Stimulated activated effector memory CD8-positive, alpha-beta T cell treated with anti-CD3 and anti-CD28 coated beads, Interleukin-12 subunit alpha, Interleukin-12 subunit beta, amount 100 ng/mL, for 72 hours (primary cell): ENCODE measurements at regions not wholly inside any gene's neighbourhood (a gene's known extent, or its start where the extent isn't known, plus 50 kb on each side); places are given as distances from the start of the nearest gene placed in this dataset.

Experiments
- ATAC-seq: fragments of 150-1000 bp; cut with Tn5 transposase; 2 replicates; pipeline ENCODE4 v1.10.0; 2021
- DNase-seq, 2 donors: peaks; one replicate each; pipeline ENCODE4 v3.0.0; 2021 to 2022; ENCODE audit warnings: low spot score in 2 of 2
- H3K27ac Mint-ChIP-seq: one replicate; pipeline ENCODE4 v1.8.0; 2022; ENCODE audit warnings: mild to moderate bottlenecking, mixed read lengths
- H3K36me3 Mint-ChIP-seq: one replicate; pipeline ENCODE4 v1.8.0; 2022; ENCODE audit warnings: mild to moderate bottlenecking, mixed read lengths
- H3K4me1 Mint-ChIP-seq: one replicate; pipeline ENCODE4 v1.8.0; 2022; ENCODE audit warnings: mixed read lengths
- H3K4me3 Mint-ChIP-seq: one replicate; pipeline ENCODE4 v1.8.0; 2022; ENCODE audit warnings: mild to moderate bottlenecking, mixed read lengths
- H3K9me3 Mint-ChIP-seq: one replicate; pipeline ENCODE4 v1.8.0; 2022; ENCODE audit warnings: mixed read lengths

DNA sequence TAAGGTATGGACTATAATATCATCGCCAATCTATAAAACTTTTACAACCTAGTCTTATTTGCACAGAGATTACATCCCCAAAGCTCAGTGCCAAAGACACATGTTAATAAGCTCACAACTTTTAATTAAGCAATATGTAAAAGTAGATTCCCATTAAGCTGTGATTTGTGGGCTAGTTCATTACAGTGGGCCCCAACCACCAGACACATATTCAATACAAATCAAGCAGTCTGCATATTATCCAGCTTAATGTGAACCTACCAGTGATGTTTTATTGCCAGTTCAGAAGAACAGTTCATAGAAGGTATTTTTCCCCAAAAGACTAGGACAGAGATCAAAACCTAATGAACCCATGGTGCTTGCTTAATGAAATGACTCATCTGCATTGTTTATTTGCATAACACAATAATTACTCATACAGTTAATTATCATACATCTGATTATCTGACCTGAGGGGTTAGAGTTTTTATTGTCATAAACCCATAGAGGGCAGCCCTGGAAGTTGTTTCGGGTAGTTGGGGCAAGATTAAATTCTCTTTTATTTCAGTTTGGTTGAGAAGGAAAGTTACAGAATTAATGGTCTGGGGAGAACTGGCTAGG lies 831.0 kb downstream of the TFAP2A start:
- Mint-ChIP-seq H3K9me3 (peaks cover 15% of the 10 kb centered on the region), H3K4me1 (no peaks in the 10 kb centered on the region), H3K4me3 (no peak overlapping the region), H3K27ac (no peak overlapping the region), H3K36me3 (no peaks in the 10 kb centered on the region)
- ATAC-seq (no peak), DNase-seq (no peak)

DNA sequence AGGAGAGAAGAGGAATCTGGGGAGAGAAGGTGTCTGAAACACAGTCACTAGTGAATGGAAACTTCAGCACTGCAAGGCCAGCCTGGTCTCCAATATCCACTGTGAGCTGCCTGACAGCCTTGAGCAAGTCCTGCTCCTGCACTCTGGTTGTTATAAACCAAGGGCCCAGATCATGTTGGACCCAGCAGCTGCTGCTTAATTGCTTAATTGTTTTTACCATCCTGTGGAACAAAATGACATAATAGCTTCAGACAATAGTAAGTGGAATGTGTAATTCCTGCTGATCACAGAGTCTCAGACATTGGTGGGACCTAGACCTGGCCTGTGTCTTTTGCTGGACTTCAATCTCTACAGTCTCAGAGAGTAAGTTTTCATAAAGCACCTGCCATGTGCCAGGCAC lies 833.7 kb downstream of the TFAP2A start:
- no peaks in the 10 kb centered on the region for H3K4me1 Mint-ChIP-seq
- H3K4me3 Mint-ChIP-seq = no peak overlapping the region
- no peaks in the 10 kb centered on the region for H3K36me3 Mint-ChIP-seq
- peaks cover 10% of the 10 kb centered on the region for H3K9me3 Mint-ChIP-seq
- ATAC-seq = no peak
- H3K27ac Mint-ChIP-seq = no peak overlapping the region
- no peak for DNase-seq

DNA sequence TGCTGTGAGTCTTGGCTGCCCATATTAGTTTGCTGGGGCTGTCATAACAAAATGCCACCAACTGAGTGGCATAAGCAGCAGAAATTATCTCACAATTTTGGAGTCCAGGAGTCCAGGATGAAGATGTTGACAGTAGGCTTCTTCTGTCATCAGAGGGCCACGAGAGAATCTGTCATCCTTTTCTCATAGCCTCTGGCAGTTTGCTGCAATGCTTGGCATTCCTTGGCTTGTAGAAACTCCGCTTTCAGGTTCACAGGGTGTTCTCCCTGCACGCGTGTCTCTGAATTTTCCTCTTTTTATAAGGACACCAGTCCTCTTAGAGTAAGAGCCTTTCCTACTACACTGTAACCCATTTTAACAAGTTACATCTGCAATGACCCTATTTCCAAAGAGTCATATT lies 838.4 kb downstream of the TFAP2A start:
- H3K4me1 Mint-ChIP-seq = no peaks in the 10 kb centered on the region

DNA sequence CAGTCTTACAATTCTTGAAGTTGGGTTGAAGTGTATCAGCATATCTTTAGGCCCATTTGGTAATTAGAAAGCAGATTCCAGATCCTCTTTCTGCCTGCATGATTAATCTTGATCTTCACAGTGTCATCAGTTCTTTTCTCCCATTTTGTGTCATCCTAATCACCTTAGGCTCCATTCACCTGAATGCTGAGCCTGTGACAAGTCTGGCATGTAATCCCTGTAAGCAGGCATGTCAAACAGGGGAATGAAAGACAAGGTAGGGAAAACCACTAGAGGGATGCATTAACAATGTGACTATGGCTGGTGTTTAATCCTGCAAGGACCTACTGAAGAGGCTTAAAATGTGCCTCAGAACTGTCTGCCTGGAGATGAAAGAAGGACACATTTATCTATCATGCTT lies 848.8 kb downstream of the TFAP2A start:
- ATAC-seq (no peak), DNase-seq (no peak)
- H3K4me3 Mint-ChIP-seq = no peak overlapping the region
- no peaks in the 10 kb centered on the region for H3K36me3 Mint-ChIP-seq
- no peak overlapping the region for H3K27ac Mint-ChIP-seq
- no peaks in the 10 kb centered on the region for H3K4me1 Mint-ChIP-seq
- H3K9me3 Mint-ChIP-seq = peaks cover 5% of the 10 kb centered on the region

More for the DNA sequence above, 838.4 kb downstream of the TFAP2A start:
- ATAC-seq (no peak), DNase-seq (no peak)
- peaks cover 8% of the 10 kb centered on the region for H3K9me3 Mint-ChIP-seq
- no peak overlapping the region for H3K4me3 Mint-ChIP-seq
- H3K27ac Mint-ChIP-seq = no peak overlapping the region
- no peaks in the 10 kb centered on the region for H3K36me3 Mint-ChIP-seq

DNA sequence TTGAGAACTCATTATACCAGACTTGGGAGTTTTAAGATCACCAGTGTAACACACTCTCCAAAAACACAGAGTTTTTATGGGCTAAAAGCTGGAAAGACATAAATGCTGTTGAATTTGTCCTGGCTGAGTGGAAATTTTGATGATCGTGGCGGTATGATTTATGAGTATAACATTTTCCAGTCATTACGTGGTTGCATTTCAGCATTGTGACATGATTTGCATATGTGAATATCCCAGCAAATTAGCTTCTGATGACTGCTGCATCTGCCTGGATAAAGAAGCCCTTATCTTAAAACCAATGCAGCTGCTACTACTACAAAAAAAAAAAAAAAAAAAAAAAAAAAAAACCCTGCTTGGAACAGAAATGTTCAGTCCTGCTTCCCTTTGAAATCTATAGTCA lies 850.9 kb downstream of the TFAP2A start:
- Mint-ChIP-seq H3K4me1 (no peaks in the 10 kb centered on the region), H3K4me3 (no peak overlapping the region), H3K27ac (no peak overlapping the region), H3K36me3 (no peaks in the 10 kb centered on the region), H3K9me3 (peaks cover 11% of the 10 kb centered on the region)
- no peak for ATAC-seq
- no peak for DNase-seq

DNA sequence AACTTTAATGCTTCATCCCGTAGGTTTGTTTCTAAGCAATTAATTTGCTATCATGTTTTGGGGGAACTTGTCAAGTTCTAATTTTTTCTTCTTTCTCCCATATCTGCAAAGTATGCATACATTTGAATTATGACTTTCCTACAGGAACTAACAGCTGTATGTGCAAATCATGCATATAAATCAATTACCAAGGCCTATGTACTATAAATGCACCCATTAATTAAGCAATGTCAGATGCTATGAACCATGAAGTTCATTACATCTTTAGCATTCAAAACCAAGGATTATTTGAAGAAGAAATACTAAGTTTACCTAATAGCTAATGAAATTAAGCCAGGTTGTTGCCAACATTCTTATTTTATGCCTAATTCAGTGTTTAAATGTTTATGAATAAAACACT lies 851.3 kb downstream of the TFAP2A start:
- Mint-ChIP-seq H3K4me1 (no peaks in the 10 kb centered on the region), H3K4me3 (no peak overlapping the region), H3K9me3 (peaks cover 11% of the 10 kb centered on the region), H3K36me3 (no peaks in the 10 kb centered on the region), H3K27ac (no peak overlapping the region)
- no peak for DNase-seq
- ATAC-seq = no peak

DNA sequence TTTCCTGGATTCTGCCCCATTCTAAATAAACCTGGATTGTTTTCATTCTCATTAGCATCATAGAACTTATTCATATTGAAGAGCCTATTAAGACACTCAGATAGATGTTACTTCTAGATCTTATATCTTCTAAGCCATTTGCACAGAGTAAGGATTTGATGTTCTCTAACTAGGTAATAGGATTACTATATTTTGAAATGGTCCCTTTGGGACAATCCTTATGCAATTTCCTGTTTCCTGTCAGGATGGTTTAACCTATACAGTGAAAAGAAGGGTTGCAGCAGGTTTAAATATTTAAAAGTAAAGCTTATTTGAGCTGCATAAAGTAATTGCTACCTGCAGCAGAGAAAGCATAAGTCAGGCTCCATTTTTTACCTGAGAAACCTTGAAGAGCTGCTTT lies 860.1 kb downstream of the TFAP2A start:
- DNase-seq (no peak), ATAC-seq (no peak)
- H3K9me3 Mint-ChIP-seq = peaks cover 9% of the 10 kb centered on the region
- H3K4me3 Mint-ChIP-seq = no peak overlapping the region
- H3K27ac Mint-ChIP-seq = no peak overlapping the region
- H3K36me3 Mint-ChIP-seq = no peaks in the 10 kb centered on the region
- no peaks in the 10 kb centered on the region for H3K4me1 Mint-ChIP-seq

DNA sequence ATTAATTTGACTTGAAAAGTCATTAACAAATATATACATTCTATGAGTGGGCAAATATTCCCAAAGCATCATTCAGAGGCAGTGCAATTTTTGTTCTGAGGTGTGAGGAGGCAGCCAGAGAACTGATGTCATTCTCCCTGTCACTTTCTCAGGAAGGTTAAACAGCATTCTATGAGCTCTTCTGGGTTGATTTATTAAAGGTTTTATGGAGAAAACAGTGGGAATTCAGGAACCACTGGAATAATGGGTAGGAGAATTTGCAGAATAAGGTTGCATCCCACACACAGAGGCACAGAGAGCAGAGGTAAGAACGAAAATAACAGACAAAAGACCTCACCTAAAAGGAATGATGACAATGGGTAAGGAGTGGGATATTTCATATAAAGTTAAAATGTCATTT lies 860.6 kb downstream of the TFAP2A start:
- Mint-ChIP-seq H3K36me3 (no peaks in the 10 kb centered on the region), H3K27ac (no peak overlapping the region), H3K9me3 (peaks cover 9% of the 10 kb centered on the region), H3K4me3 (no peak overlapping the region), H3K4me1 (no peaks in the 10 kb centered on the region)
- ATAC-seq (no peak), DNase-seq (no peak)

DNA sequence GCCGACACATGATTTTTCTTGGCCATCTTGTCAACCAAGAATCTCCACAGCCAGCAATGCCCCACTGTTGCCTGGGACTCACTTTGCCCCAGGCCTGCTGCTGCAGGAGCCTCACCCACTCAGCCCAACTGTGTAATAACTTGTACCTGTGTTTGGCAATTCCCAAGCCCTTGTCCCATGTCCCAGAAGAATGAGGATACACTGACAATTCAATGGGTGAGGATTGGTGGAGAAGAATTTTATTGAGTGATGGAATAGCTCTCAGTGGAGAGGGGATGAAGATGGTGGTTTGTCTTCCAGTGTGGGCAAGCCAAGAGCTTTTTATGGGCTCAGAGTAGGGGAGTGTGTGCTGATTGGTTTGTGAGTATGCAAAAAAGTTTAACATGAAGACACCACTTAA lies 861.9 kb downstream of the TFAP2A start:
- DNase-seq = no peak
- Mint-ChIP-seq H3K9me3 (peaks cover 9% of the 10 kb centered on the region), H3K27ac (no peak overlapping the region), H3K36me3 (no peaks in the 10 kb centered on the region), H3K4me3 (no peak overlapping the region), H3K4me1 (no peaks in the 10 kb centered on the region)
- no peak for ATAC-seq

DNA sequence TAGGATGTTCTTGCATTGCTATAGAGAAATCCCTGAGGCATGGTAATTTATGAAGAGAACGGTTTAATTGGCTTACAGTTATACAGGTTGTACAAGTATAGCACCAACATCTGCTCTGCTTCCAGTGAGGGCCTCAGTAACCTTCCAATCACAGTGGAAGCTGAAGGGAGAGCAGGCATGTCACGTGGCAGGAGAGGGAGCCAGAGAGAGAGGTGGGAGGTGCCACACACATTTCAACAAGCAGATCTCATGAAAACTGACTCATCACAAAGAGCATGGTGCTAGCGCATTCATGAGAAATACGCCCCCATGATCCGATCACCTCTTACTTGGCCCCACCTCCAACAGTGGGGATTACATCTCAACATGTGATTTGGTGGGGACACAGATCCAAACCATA lies 871.2 kb downstream of the TFAP2A start:
- Mint-ChIP-seq H3K9me3 (peaks cover 3% of the 10 kb centered on the region), H3K27ac (no peak overlapping the region), H3K4me1 (no peaks in the 10 kb centered on the region), H3K36me3 (no peaks in the 10 kb centered on the region), H3K4me3 (no peak overlapping the region)
- no peak for ATAC-seq
- no peak for DNase-seq

DNA sequence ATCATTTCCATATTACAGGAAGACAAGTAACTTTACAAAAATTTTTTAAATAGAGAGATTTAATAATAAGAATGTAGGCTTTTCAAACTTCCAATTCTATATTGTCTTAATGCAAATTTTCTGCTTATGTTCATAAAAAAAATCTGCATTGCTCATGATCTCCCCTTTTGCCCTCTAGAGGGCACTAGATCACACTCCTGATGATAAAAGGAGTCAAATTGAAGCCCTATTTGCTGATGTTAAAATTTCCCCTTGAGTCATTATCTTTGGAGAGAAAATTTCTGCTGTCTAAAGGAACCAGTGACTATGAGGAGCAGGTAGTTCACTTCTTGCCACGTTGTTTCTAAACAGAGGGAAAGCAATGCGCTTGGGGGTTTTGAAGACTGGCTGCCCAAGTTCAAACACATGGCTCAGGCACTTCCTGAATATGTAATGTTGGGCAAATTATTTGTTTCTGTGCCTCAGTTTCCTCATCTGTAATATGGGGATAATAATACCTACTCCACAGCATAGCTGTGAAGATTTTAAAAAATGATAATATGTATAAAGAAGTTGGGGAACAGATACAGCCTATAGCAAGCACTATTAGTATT lies 874.2 kb downstream of the TFAP2A start:
- H3K27ac Mint-ChIP-seq = no peak overlapping the region
- ATAC-seq = no peak
- H3K4me1 Mint-ChIP-seq = no peaks in the 10 kb centered on the region
- no peaks in the 10 kb centered on the region for H3K36me3 Mint-ChIP-seq
- no peak for DNase-seq
- peaks cover 3% of the 10 kb centered on the region for H3K9me3 Mint-ChIP-seq
- no peak overlapping the region for H3K4me3 Mint-ChIP-seq

DNA sequence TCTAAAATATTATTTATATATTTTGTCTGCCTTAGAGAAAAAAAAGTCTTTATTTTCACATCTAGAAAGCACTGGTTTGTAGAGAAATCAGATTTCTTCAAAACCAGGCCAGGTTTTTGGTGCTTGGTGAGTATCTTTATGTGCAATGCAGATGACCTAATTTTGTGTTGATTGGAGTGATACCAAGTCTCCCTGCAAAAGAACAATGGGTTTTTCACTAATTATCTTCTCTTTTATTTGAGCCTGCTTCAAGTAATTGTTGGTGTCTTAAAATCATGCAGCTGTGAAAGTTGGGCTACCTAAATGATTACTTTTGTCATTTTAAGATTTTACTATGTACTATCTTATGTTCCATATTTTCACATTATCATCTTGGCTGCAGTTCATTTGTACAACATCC lies 874.7 kb downstream of the TFAP2A start:
- DNase-seq (no peak), ATAC-seq (no peak)
- no peaks in the 10 kb centered on the region for H3K4me1 Mint-ChIP-seq
- H3K27ac Mint-ChIP-seq = no peak overlapping the region
- no peak overlapping the region for H3K4me3 Mint-ChIP-seq
- H3K9me3 Mint-ChIP-seq = peaks cover 4% of the 10 kb centered on the region
- H3K36me3 Mint-ChIP-seq = no peaks in the 10 kb centered on the region

DNA sequence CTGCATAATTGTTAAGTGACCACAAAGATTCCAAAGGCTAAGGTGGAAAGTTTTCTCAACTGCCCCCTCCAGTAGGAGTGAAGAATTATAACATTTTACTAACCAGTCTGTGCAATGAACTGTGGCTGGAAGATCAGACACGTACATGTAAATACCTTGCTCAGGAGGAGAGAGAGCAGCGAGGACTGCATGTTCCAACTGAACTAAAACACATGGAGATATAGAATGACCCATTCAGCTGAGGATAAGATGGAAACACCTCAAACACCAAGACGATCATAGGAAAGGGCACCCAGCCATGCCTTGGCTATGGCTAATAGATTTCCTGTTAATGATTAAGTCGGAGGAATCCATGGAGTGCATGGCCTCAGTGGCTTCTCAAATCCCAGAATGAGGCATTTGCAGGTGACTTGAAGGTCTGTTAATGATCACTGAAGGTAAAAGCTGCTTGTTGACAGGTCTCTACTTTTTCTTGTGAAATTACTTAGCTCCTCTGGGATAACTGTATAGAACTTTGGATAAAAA lies 875.6 kb downstream of the TFAP2A start:
- Mint-ChIP-seq H3K36me3 (no peaks in the 10 kb centered on the region), H3K4me3 (no peak overlapping the region), H3K27ac (no peak overlapping the region), H3K4me1 (no peaks in the 10 kb centered on the region), H3K9me3 (peaks cover 6% of the 10 kb centered on the region)
- ATAC-seq (no peak), DNase-seq (no peak)

DNA sequence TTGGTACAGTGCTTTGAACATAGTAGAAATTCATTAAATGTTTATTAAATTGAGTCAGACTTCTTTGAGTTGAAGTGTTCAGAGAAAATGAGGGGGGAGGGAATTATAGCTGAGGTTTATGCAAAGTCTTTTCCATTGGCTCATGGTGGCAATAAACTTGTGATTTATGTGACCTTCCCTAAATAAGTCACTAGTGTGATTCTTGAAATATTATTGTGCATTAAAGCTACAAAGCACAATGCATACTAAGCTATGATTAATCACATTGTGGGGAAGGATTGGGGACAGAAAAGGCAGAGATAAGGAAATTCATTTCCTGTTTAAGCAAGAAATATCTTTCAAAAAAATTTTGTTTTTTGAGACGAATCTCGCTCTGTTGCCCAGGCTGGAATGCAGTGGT lies 877.5 kb downstream of the TFAP2A start:
- H3K4me3 Mint-ChIP-seq = no peak overlapping the region
- ATAC-seq (no peak), DNase-seq (no peak)
- no peak overlapping the region for H3K27ac Mint-ChIP-seq
- H3K9me3 Mint-ChIP-seq = peaks cover 3% of the 10 kb centered on the region
- no peaks in the 10 kb centered on the region for H3K36me3 Mint-ChIP-seq
- H3K4me1 Mint-ChIP-seq = no peaks in the 10 kb centered on the region

DNA sequence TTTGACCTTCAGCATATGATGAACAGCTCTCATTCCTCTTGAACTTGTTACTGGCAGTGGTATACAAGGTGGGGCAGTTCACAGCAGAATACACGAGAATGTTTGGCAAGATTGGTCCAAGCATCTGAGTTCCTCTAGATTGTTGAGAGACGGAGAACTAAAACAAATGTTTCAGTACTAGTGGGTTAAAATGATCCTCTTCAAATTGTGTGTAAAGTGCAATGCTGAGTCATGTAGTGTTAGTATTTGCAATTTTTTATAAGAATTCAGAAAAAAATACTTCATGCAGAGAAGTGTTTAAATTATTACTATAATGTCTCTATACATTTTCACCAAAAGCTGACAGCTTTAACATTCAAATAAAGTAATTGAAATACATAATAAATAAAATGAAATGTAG lies 879.8 kb downstream of the TFAP2A start:
- H3K4me3 Mint-ChIP-seq = no peak overlapping the region
- ATAC-seq (no peak), DNase-seq (no peak)
- H3K9me3 Mint-ChIP-seq = peaks cover 13% of the 10 kb centered on the region
- H3K4me1 Mint-ChIP-seq = no peaks in the 10 kb centered on the region
- H3K27ac Mint-ChIP-seq = no peak overlapping the region
- H3K36me3 Mint-ChIP-seq = no peaks in the 10 kb centered on the region

DNA sequence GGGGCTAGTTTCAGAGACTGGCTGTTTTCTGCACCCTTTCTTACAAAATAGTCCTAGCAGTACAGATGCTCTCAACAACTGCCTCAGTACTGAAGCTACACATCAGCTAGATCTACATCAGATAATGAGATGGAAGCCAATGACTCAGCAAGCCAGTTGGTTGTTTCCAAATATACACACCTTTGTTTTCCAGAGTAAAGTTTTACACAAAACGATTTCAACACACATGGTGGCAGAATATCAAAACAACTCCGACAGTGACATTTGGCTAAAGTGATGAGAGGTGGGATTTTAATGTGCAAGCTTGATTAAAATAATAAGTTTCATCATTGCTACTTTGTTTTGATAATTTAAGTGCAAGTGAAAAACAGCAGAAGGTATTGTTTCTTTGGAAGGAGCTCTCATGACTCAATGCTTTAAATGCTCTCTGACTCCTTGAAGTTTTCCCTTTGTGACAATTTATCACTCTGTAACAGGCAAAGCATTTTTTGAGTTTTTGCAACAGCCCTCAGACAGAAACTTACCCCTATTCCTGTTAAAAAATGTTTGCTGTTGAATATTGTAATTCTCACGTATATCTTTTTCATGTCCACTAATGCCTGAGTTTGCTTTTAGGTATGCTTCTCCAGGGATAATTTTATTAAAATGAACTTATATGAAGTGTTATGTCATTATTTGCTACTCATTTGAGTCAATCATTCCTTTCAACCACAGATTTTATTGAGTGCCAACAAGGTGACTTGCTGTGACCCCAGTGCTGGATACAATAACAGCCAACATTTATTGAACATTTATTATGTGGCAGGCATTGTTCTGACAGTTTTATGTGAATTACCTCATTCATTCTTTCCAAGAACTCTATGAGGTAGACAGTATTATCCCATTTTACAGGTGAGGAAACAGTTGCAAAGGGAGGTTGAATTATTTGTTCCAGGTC lies 882.0 kb downstream of the TFAP2A start:
- Mint-ChIP-seq H3K27ac (no peak overlapping the region), H3K4me1 (no peaks in the 10 kb centered on the region), H3K9me3 (peaks cover 13% of the 10 kb centered on the region), H3K36me3 (no peaks in the 10 kb centered on the region), H3K4me3 (no peak overlapping the region)
- ATAC-seq (no peak), DNase-seq (no peak)
